HepG2 (cell line): ENCODE measurements at regions not wholly inside any gene's neighbourhood (a gene's known extent, or its start where the extent isn't known, plus 50 kb on each side); places are given as distances from the start of the nearest gene placed in this dataset.

Experiments
- ADNP ChIP-seq: sonication (generic); formaldehyde crosslinking; IDR thresholded peaks from 2 replicates; pipeline ENCODE4 v1.4.0; 2020; ENCODE audit warnings: missing genetic modification reagents
- ATF7-NPFF ChIP-seq: sonication (generic); formaldehyde crosslinking; IDR thresholded peaks from 2 replicates; pipeline ENCODE4 v1.8.1; 2023; ENCODE audit warnings: mild to moderate bottlenecking, low read depth, missing genetic modification reagents, moderate library complexity
- DR1 ChIP-seq: sonication (generic); formaldehyde crosslinking; IDR thresholded peaks from 2 replicates; pipeline ENCODE4 v1.8.0; 2021; ENCODE audit warnings: mild to moderate bottlenecking, missing genetic modification reagents, inconsistent platforms
- HDAC6 ChIP-seq: fragments of 200-600 bp; sonication (generic); IDR thresholded peaks from 2 replicates; pipeline ENCODE4 v1.7.0; 2017; ENCODE audit warnings: mild to moderate bottlenecking, antibody characterized with exemption, low read length, low read depth
- HOXA5 ChIP-seq: sonication (generic); formaldehyde crosslinking; IDR thresholded peaks from 2 replicates; pipeline ENCODE4 v1.4.0; 2020; ENCODE audit warnings: missing genetic modification reagents
- JUNB ChIP-seq: sonication (generic); formaldehyde crosslinking; IDR thresholded peaks from 2 replicates; pipeline ENCODE4 v1.8.0; 2022; ENCODE audit warnings: missing genetic modification reagents, mild to moderate bottlenecking, borderline replicate concordance
- MIXL1 ChIP-seq: IDR thresholded peaks from 2 replicates; pipeline ENCODE4 v1.6.1; 2016
- MZF1 ChIP-seq: sonication (generic); formaldehyde crosslinking; IDR thresholded peaks from 2 replicates; pipeline ENCODE4 v1.8.1; 2023; ENCODE audit warnings: mild to moderate bottlenecking, missing genetic modification reagents, borderline replicate concordance
- POGZ ChIP-seq: sonication (generic); formaldehyde crosslinking; IDR thresholded peaks from 2 replicates; pipeline ENCODE4 v1.4.0; 2020; ENCODE audit warnings: mild to moderate bottlenecking, missing genetic modification reagents
- RBAK ChIP-seq: sonication (generic); formaldehyde crosslinking; IDR thresholded peaks from 2 replicates; pipeline ENCODE4 v1.5.1; 2020; ENCODE audit warnings: mild to moderate bottlenecking, missing genetic modification reagents
- RFX1 ChIP-seq: fragments of 450-650 bp; IDR thresholded peaks from 2 replicates; pipeline ENCODE4 v1.6.1; 2017
- SIX4 ChIP-seq: sonication (generic); formaldehyde crosslinking; IDR thresholded peaks from 2 replicates; pipeline ENCODE4 v1.4.0; 2020; ENCODE audit warnings: missing genetic modification reagents
- TCF7 ChIP-seq: sonication (generic); IDR thresholded peaks from 2 replicates; pipeline ENCODE4 v1.6.1; 2016; ENCODE audit warnings: antibody characterized with exemption, low read depth
- ZNF33A ChIP-seq: sonication (generic); formaldehyde crosslinking; IDR thresholded peaks from 2 replicates; pipeline ENCODE4 v1.5.1; 2020; ENCODE audit warnings: missing genetic modification reagents, mild to moderate bottlenecking, moderate library complexity, borderline replicate concordance
- ZNF350 ChIP-seq: sonication (generic); formaldehyde crosslinking; IDR thresholded peaks from 2 replicates; pipeline ENCODE4 v1.4.0; 2020; ENCODE audit warnings: mild to moderate bottlenecking, low read depth, missing genetic modification reagents, borderline replicate concordance
- ZNF468 ChIP-seq: sonication (generic); formaldehyde crosslinking; IDR thresholded peaks from 2 replicates; pipeline ENCODE4 v1.8.0; 2022; ENCODE audit warnings: mild to moderate bottlenecking, moderate library complexity, missing genetic modification reagents
- ZNF530 ChIP-seq: sonication (generic); formaldehyde crosslinking; IDR thresholded peaks from 2 replicates; pipeline ENCODE4 v1.5.0; 2020; ENCODE audit warnings: low read depth, mild to moderate bottlenecking, missing genetic modification reagents
- ZNF589 ChIP-seq: sonication (generic); formaldehyde crosslinking; conservative IDR thresholded peaks from 2 replicates; pipeline ENCODE4 v1.8.0; 2022; ENCODE audit warnings: mild to moderate bottlenecking, moderate library complexity, missing genetic modification reagents
- ZNF670 ChIP-seq: sonication (generic); formaldehyde crosslinking; IDR thresholded peaks from 2 replicates; pipeline ENCODE4 v1.8.0; 2022; ENCODE audit warnings: mild to moderate bottlenecking, missing genetic modification reagents, borderline replicate concordance
- ZNF7 ChIP-seq: IDR thresholded peaks from 2 replicates; pipeline ENCODE4 v1.6.1; 2016; ENCODE audit warnings: missing biosample characterization, missing genetic modification reagents
- ZNF709 ChIP-seq: sonication (generic); formaldehyde crosslinking; IDR thresholded peaks from 2 replicates; pipeline ENCODE4 v1.5.0; 2020; ENCODE audit warnings: mild to moderate bottlenecking, missing genetic modification reagents
- ZNF713 ChIP-seq: sonication (generic); formaldehyde crosslinking; IDR thresholded peaks from 2 replicates; pipeline ENCODE4 v1.4.0; 2020; ENCODE audit warnings: mild to moderate bottlenecking, missing genetic modification reagents
- ZNF788 ChIP-seq: sonication (generic); formaldehyde crosslinking; IDR thresholded peaks from 2 replicates; pipeline ENCODE4 v1.5.0; 2020; ENCODE audit warnings: mild to moderate bottlenecking, missing genetic modification reagents, borderline replicate concordance
- ZSCAN20 ChIP-seq: sonication (generic); formaldehyde crosslinking; IDR thresholded peaks from 2 replicates; pipeline ENCODE4 v1.4.0; 2020; ENCODE audit warnings: missing genetic modification reagents, mild to moderate bottlenecking, borderline replicate concordance
- TF ChIP-seq, protein P1 (sequence below): sonication (generic); formaldehyde crosslinking; IDR thresholded peaks from 2 replicates; pipeline ENCODE4 v1.4.0; 2020; ENCODE audit warnings: mild to moderate bottlenecking, missing genetic modification reagents
- TF ChIP-seq, protein P2 (sequence below): sonication (generic); formaldehyde crosslinking; IDR thresholded peaks from 2 replicates; pipeline ENCODE4 v1.5.1; 2020; ENCODE audit warnings: missing genetic modification reagents, mild to moderate bottlenecking, borderline replicate concordance
- TF ChIP-seq, protein P3 (sequence below): sonication (generic); formaldehyde crosslinking; conservative IDR thresholded peaks from 2 replicates; pipeline ENCODE4 v1.4.0; 2020; ENCODE audit warnings: missing genetic modification reagents
- TF ChIP-seq, protein P4 (sequence below): sonication (generic); formaldehyde crosslinking; IDR thresholded peaks from 2 replicates; pipeline ENCODE4 v1.4.0; 2020; ENCODE audit warnings: low read depth, mild to moderate bottlenecking, missing genetic modification reagents

DNA sequence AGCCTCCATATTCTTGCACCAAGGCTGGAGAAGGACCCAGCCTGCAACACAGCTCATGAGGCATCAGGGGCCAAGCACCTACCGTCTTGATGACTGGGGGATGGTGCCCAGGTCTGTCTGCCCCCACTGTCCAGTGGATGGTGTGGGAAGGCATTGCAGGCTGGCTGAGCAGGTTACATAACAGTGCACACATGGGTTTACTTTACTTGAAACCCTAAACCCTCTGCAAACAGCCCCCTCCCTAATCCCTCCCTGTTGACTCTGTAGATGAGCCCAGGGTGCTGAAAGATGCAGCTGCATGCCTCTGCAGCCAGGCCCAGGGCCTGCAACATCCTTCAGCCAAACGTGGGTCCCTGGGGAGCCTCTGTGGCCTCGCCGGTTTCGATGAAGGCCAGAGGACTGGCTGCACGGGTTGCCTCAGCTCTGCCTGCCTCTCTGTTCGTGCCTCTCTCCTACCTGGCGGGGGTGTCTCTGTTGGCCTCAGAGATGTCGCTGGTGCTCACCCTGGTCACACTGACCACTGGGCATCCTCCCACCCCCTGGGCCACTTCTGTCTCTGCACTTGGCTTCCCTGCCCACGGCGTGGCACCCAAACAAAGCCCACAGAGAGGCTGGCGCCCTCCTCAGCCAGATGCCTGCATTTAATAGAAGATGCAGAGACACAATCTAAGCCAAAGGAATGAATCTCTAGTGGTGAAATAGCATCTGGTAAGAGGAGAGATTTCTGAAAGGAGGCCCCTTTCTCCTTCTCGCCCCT, 95.1 kb downstream of the METRNL start (continued):
- TF ChIP-seq MIXL1 (CRISPR knock-in tag), result peak; percentile 88
- TF ChIP-seq POGZ (CRISPR knock-in tag), result no peak; the same call in 1 of the 2 replicates
- no peak for TF ChIP-seq ZSCAN20 (CRISPR knock-in tag)
- no peak for TF ChIP-seq HDAC6
- TF ChIP-seq ZNF33A, result no peak
- TF ChIP-seq, protein P1, sequence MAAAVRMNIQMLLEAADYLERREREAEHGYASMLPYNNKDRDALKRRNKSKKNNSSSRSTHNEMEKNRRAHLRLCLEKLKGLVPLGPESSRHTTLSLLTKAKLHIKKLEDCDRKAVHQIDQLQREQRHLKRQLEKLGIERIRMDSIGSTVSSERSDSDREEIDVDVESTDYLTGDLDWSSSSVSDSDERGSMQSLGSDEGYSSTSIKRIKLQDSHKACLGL, result no peak
- TF ChIP-seq SIX4, result peak; percentile 99
- TF ChIP-seq, protein P2, sequence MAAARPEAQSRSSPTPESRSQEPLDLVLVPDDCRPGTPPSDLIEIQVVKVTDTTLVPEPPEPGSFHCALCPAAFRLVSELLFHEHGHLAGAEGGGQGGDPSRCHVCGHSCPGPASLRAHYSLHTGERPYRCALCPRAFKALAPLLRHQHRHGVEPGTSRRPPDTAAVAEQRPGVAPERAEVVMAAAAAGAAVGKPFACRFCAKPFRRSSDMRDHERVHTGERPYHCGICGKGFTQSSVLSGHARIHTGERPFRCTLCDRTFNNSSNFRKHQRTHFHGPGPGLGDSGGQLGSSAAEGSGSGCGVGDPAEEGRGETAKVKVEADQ, result peak; percentile 56; the same call in 1 of the 2 replicates
- TF ChIP-seq ZNF468 (CRISPR knock-in tag), result no peak
- TF ChIP-seq, protein P3, sequence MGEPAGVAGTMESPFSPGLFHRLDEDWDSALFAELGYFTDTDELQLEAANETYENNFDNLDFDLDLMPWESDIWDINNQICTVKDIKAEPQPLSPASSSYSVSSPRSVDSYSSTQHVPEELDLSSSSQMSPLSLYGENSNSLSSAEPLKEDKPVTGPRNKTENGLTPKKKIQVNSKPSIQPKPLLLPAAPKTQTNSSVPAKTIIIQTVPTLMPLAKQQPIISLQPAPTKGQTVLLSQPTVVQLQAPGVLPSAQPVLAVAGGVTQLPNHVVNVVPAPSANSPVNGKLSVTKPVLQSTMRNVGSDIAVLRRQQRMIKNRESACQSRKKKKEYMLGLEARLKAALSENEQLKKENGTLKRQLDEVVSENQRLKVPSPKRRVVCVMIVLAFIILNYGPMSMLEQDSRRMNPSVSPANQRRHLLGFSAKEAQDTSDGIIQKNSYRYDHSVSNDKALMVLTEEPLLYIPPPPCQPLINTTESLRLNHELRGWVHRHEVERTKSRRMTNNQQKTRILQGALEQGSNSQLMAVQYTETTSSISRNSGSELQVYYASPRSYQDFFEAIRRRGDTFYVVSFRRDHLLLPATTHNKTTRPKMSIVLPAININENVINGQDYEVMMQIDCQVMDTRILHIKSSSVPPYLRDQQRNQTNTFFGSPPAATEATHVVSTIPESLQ, result no peak
- no peak for TF ChIP-seq DR1 (CRISPR knock-in tag)
- TF ChIP-seq JUNB, result no peak
- peak; percentile 94 for TF ChIP-seq ZNF350
- TF ChIP-seq ZNF709 (CRISPR knock-in tag), result peak; percentile 91
- no peak for TF ChIP-seq RFX1
- no peak for TF ChIP-seq ZNF713 (CRISPR knock-in tag)
- peak; percentile 18; the same call in 1 of the 2 replicates for TF ChIP-seq TCF7
- TF ChIP-seq ATF7-NPFF (CRISPR knock-in tag), result peak; percentile 81
- TF ChIP-seq ADNP (CRISPR knock-in tag), result no peak
- TF ChIP-seq RBAK (CRISPR knock-in tag), result no peak
- 0 out of 2 replicates have a peak, but pooled peaks have one; percentile 88 for TF ChIP-seq HOXA5 (CRISPR knock-in tag)
- no peak for TF ChIP-seq ZNF530 (CRISPR knock-in tag)
- TF ChIP-seq ZNF788 (CRISPR knock-in tag), result peak; percentile 92
- TF ChIP-seq, protein P4, sequence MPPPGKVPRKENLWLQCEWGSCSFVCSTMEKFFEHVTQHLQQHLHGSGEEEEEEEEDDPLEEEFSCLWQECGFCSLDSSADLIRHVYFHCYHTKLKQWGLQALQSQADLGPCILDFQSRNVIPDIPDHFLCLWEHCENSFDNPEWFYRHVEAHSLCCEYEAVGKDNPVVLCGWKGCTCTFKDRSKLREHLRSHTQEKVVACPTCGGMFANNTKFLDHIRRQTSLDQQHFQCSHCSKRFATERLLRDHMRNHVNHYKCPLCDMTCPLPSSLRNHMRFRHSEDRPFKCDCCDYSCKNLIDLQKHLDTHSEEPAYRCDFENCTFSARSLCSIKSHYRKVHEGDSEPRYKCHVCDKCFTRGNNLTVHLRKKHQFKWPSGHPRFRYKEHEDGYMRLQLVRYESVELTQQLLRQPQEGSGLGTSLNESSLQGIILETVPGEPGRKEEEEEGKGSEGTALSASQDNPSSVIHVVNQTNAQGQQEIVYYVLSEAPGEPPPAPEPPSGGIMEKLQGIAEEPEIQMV, result 0 out of 2 replicates have a peak, but pooled peaks have one; percentile 44
- TF ChIP-seq MZF1 (CRISPR knock-in tag), result no peak
- peak; percentile 70; the same call in 1 of the 2 replicates for TF ChIP-seq ZNF670 (CRISPR knock-in tag)
- TF ChIP-seq ZNF589 (CRISPR knock-in tag), result no peak; the same call in 1 of the 2 replicates
- TF ChIP-seq ZNF7, result no peak
